ENCODE measurements at regions not wholly inside any gene's neighbourhood (a gene's known extent, or its start where the extent isn't known, plus 50 kb on each side); places are given as distances from the start of the nearest gene placed in this dataset.

- no peak for DNase-seq
These were observed 199.8 kb downstream of the RBM19 start for GRCh38 chr12:113766131-113766878.

- no peak for DNase-seq
These were observed 201.5 kb downstream of the RBM19 start for GRCh38 chr12:113764661-113765060.

- DNase-seq: no peak
These were observed 203.0 kb downstream of the RBM19 start for GRCh38 chr12:113762882-113763816.

GRCh38 chr12:113762155-113762881, 203.8 kb downstream of the RBM19 start:
- peak; percentile 25 for DNase-seq

GRCh38 chr12:113759135-113759534, 207.0 kb downstream of the RBM19 start:
- DNase-seq: no peak

GRCh38 chr12:113758165-113758924, 207.8 kb downstream of the RBM19 start:
- DNase-seq: no peak

- peak; percentile 39 for DNase-seq
These were observed 208.7 kb downstream of the RBM19 start for GRCh38 chr12:113757221-113758002.

- DNase-seq: no peak
These were observed 209.5 kb downstream of the RBM19 start for GRCh38 chr12:113756609-113757008.

- DNase-seq: no peak
These were observed 211.0 kb downstream of the RBM19 start for GRCh38 chr12:113755098-113755497.

GRCh38 chr12:113751513-113751912, 214.6 kb downstream of the RBM19 start:
- no peak for DNase-seq

- no peak for DNase-seq
These were observed 216.7 kb downstream of the RBM19 start for GRCh38 chr12:113749433-113749815.

- DNase-seq: no peak
These were observed 217.3 kb downstream of the RBM19 start for GRCh38 chr12:113748707-113749432.

GRCh38 chr12:113747017-113747416, 219.1 kb downstream of the RBM19 start:
- peak; percentile 73 for DNase-seq

- DNase-seq: no peak
These were observed 221.2 kb downstream of the RBM19 start for GRCh38 chr12:113744802-113745395.

- DNase-seq: no peak
These were observed 223.3 kb downstream of the RBM19 start for GRCh38 chr12:113742801-113743200.

- DNase-seq: no peak
These were observed 225.4 kb downstream of the RBM19 start for GRCh38 chr12:113740699-113741098.

GRCh38 chr12:113735131-113735530, 231.0 kb downstream of the RBM19 start:
- no peak for DNase-seq

GRCh38 chr12:113734503-113734902, 231.6 kb downstream of the RBM19 start:
- DNase-seq: no peak

- no peak for DNase-seq
These were observed 233.2 kb downstream of the RBM19 start for GRCh38 chr12:113732916-113733315.

GRCh38 chr12:113727651-113728061, 238.5 kb downstream of the RBM19 start:
- no peak for DNase-seq
